A673 (cell line): ENCODE measurements at regions not wholly inside any gene's neighbourhood (a gene's known extent, or its start where the extent isn't known, plus 50 kb on each side); places are given as distances from the start of the nearest gene placed in this dataset.

Source experiments
- BruUV-seq: library from RNA; stranded (reverse); fragments of 400-500 nt; replicated peaks from 2 replicates; lab custom pipeline; 2021; lab: Mats Ljungman, UMichigan
- CTCF ChIA-PET: fragments of 300-600 bp; sonication (Branson Sonifier 250); formaldehyde crosslinking; loops from one replicate; lab custom pipeline; 2022; ENCODE audit warnings: antibody characterized with exemption; lab: Charles Lee
- POLR2A ChIA-PET: fragments of 300-600 bp; sonication (Branson Sonifier 250); formaldehyde crosslinking; loops from one replicate; lab custom pipeline; 2022; ENCODE audit warnings: antibody characterized with exemption; ENCODE audit not compliant: low non-redundant PET; lab: Charles Lee
- DNase-seq: peaks from one replicate; pipeline ENCODE4 v3.0.0-alpha.2; 2015; ENCODE audit warnings: low spot score
- H3K27ac ChIP-seq: fragments of 200-600 bp; sonication (generic); 2 replicates; pipeline ENCODE4 v1.5.1; 2016; ENCODE audit warnings: mixed run types, low read depth, mild to moderate bottlenecking, mixed read lengths, antibody characterized with exemption, low read length; ENCODE audit not compliant: poor library complexity, severe bottlenecking
- H3K27me3 ChIP-seq: fragments of 200-600 bp; sonication (generic); replicated peaks from 2 replicates; pipeline ENCODE4 v1.6.1; 2017; ENCODE audit warnings: mixed run types, low read depth, mild to moderate bottlenecking, mixed read lengths, antibody characterized with exemption, low read length; ENCODE audit not compliant: insufficient read depth, poor library complexity
- H3K36me3 ChIP-seq: fragments of 200-600 bp; sonication (generic); 2 replicates; pipeline ENCODE4 v1.6.1; 2016; ENCODE audit warnings: mixed run types, mild to moderate bottlenecking, mixed read lengths, antibody characterized with exemption, low read length; ENCODE audit not compliant: insufficient read depth, poor library complexity, severe bottlenecking
- H3K4me1 ChIP-seq: fragments of 200-600 bp; sonication (generic); 2 replicates; pipeline ENCODE4 v1.6.1; 2017; ENCODE audit warnings: mixed run types, mild to moderate bottlenecking, mixed read lengths, antibody characterized with exemption, low read length; ENCODE audit not compliant: insufficient read depth, poor library complexity, severe bottlenecking
- H3K4me3 ChIP-seq: fragments of 200-600 bp; sonication (generic); 2 replicates; pipeline ENCODE4 v1.5.1; 2016; ENCODE audit warnings: low read depth, mixed run types, mild to moderate bottlenecking, mixed read lengths, low read length; ENCODE audit not compliant: poor library complexity, severe bottlenecking
- H3K9me3 ChIP-seq: fragments of 200-600 bp; sonication (generic); 2 replicates; pipeline ENCODE4 v1.6.1; 2016; ENCODE audit warnings: mixed run types, low read depth, mild to moderate bottlenecking, mixed read lengths, antibody characterized with exemption, low read length; ENCODE audit not compliant: poor library complexity, severe bottlenecking
- CTCF ChIP-seq: fragments of 300-800, 200-600 bp; sonication (generic); conservative IDR thresholded peaks from 2 replicates; pipeline ENCODE4 v1.5.1; 2017; ENCODE audit warnings: low read depth, mild to moderate bottlenecking, antibody characterized with exemption, low read length, moderate library complexity, mixed read lengths
- EZH2 ChIP-seq: fragments of 200-600 bp; sonication (generic); IDR thresholded peaks from 2 replicates; pipeline ENCODE4 v1.6.1; 2017; ENCODE audit warnings: borderline replicate concordance, low read depth, mild to moderate bottlenecking, mixed read lengths, antibody characterized with exemption, low read length; ENCODE audit not compliant: poor library complexity, severe bottlenecking
- intact Hi-C: fragments of 100-400 bp; cut with micrococcal nuclease; formaldehyde crosslinking; loops from one replicate; pipeline ENCODE4 v1.10.0; 2022; ENCODE audit not compliant: unreplicated experiment

GRCh38 chr4:77336411-77337142 is 179.6 kb downstream of the CCNG2 start:
- intact Hi-C loops, result no loop called here
- DNase-seq, result no peak
- no peaks in the 10 kb centered on the region for H3K4me1 ChIP-seq
- no peak overlapping the region for H3K4me3 ChIP-seq
- ChIA-PET CTCF (no interaction called here), POLR2A (no interaction called here)
- H3K27me3 ChIP-seq, result no peaks in the 10 kb centered on the region
- no peak for TF ChIP-seq CTCF
- TF ChIP-seq EZH2, result no peak
- H3K27ac ChIP-seq, result no peak overlapping the region
- no TSS peak for BruUV-seq
- H3K9me3 ChIP-seq, result no peaks in the 10 kb centered on the region
- H3K36me3 ChIP-seq, result no peaks in the 10 kb centered on the region

GRCh38 chr4:77342170-77342810 is 185.3 kb downstream of the CCNG2 start:
- H3K27me3 ChIP-seq, result no peaks in the 10 kb centered on the region
- no peak for TF ChIP-seq CTCF
- TF ChIP-seq EZH2, result no peak
- no peak overlapping the region for H3K4me3 ChIP-seq
- intact Hi-C loops, result no loop called here
- no peaks in the 10 kb centered on the region for H3K9me3 ChIP-seq
- no peak overlapping the region for H3K27ac ChIP-seq
- no peaks in the 10 kb centered on the region for H3K36me3 ChIP-seq
- ChIA-PET POLR2A (no interaction called here), CTCF (no interaction called here)
- DNase-seq, result no peak
- H3K4me1 ChIP-seq, result no peaks in the 10 kb centered on the region
- BruUV-seq, result no TSS peak

GRCh38 chr4:77344001-77344400 is 187.0 kb downstream of the CCNG2 start:
- intact Hi-C loops, result no loop called here
- DNase-seq, result no peak
- H3K27ac ChIP-seq, result no peak overlapping the region
- ChIA-PET POLR2A (no interaction called here), CTCF (no interaction called here)
- no TSS peak for BruUV-seq
- H3K36me3 ChIP-seq, result no peaks in the 10 kb centered on the region
- no peak overlapping the region for H3K4me3 ChIP-seq
- no peaks in the 10 kb centered on the region for H3K27me3 ChIP-seq
- H3K4me1 ChIP-seq, result no peaks in the 10 kb centered on the region
- no peak for TF ChIP-seq EZH2
- TF ChIP-seq CTCF, result no peak
- H3K9me3 ChIP-seq, result no peaks in the 10 kb centered on the region
